Hepatocyte (in vitro differentiated cells): ENCODE measurements at regions not wholly inside any gene's neighbourhood (a gene's known extent, or its start where the extent isn't known, plus 50 kb on each side); places are given as distances from the start of the nearest gene placed in this dataset.

Experiments used
- CTCF ChIP-seq: fragments of 200-600 bp; sonication (generic); IDR thresholded peaks from 2 replicates; pipeline ENCODE4 v1.5.1; 2016; ENCODE audit warnings: antibody characterized with exemption, mild to moderate bottlenecking; ENCODE audit not compliant: poor library complexity
- EZH2 ChIP-seq: fragments of 200-600 bp; sonication (generic); IDR thresholded peaks from 2 replicates; pipeline ENCODE4 v1.6.1; 2016; ENCODE audit warnings: antibody characterized with exemption, mild to moderate bottlenecking, borderline replicate concordance

GRCh38 chr6:53984581-53984980 lies 126.7 kb upstream of the MLIP start:
- no peak for TF ChIP-seq CTCF
- no peak for TF ChIP-seq EZH2
